ENCODE measurements at regions not wholly inside any gene's neighbourhood (a gene's known extent, or its start where the extent isn't known, plus 50 kb on each side); places are given as distances from the start of the nearest gene placed in this dataset.

- Histone ChIP-seq H3K36me3 (ENCODE audit: control insufficient read depth, insufficient read depth, low read length) (no peaks in the 10 kb centered on the region), H3K27ac (ENCODE audit: low read depth, low read length) (no peak overlapping the region), H3K27me3 (ENCODE audit: control insufficient read depth, insufficient read depth, low read length) (no peaks in the 10 kb centered on the region), H3K9ac (ENCODE audit: low read depth, low read length) (no peak overlapping the region), H3K4me3 (ENCODE audit: low read depth, low read length) (no peak overlapping the region), H3K9me3 (ENCODE audit: control insufficient read depth, insufficient read depth, low read length) (no peaks in the 10 kb centered on the region), H3K4me1 (ENCODE audit: control insufficient read depth, insufficient read depth, low read length) (0 out of 2 replicates have a peak, but pooled peaks cover 5% of the 10 kb centered on the region)
Observed at GRCh38 chr12:25755136-25755970, 202.3 kb upstream of the LMNTD1 start.

GRCh38 chr12:25755971-25756260 lies 202.6 kb upstream of the RASSF8 start:
- H3K4me1 ChIP-seq (ENCODE audit: control insufficient read depth, insufficient read depth, low read length): 0 out of 2 replicates have a peak, but pooled peaks cover 5% of the 10 kb centered on the region
- no peak overlapping the region for H3K27ac ChIP-seq (ENCODE audit: low read depth, low read length)
- H3K4me3 ChIP-seq (ENCODE audit: low read depth, low read length): no peak overlapping the region
- H3K9ac ChIP-seq (ENCODE audit: low read depth, low read length): no peak overlapping the region
- no peaks in the 10 kb centered on the region for H3K9me3 ChIP-seq (ENCODE audit: control insufficient read depth, insufficient read depth, low read length)
- no peaks in the 10 kb centered on the region for H3K27me3 ChIP-seq (ENCODE audit: control insufficient read depth, insufficient read depth, low read length)
- H3K36me3 ChIP-seq (ENCODE audit: control insufficient read depth, insufficient read depth, low read length): no peaks in the 10 kb centered on the region

DNA sequence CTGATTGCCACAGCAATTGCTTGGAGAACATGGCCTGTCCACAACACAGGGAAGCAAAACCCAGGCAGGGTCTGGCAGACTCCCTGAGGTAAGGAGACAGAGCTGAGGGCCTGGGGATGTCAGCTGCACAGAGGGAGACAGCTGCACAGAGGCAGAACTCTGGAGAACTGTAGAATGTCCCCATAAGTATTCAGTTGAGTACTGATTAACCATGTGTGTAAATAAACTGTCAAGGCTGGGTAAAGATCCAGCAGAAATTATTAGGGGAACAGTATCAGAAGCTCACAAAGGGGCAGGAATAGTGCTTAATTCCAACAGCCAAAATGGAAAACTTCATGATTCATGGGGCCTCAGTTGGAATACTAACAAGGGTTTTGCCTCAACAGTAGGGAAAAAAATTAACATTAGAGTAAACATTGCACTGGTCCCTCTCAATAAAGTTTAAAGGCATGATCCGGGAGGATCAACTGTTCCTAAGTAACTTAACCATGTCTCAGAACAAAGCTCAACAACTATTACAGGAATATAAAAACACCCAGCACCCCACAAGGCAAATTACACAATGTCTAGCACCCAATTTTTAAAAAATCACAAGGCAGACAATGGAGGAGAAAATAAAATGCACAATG lies 201.3 kb upstream of the RASSF8 start:
- no peak overlapping the region for H3K9ac ChIP-seq (ENCODE audit: low read depth, low read length)
- H3K27ac ChIP-seq (ENCODE audit: low read depth, low read length): no peak overlapping the region
- H3K4me3 ChIP-seq (ENCODE audit: low read depth, low read length): no peak overlapping the region
- no peaks in the 10 kb centered on the region for H3K36me3 ChIP-seq (ENCODE audit: control insufficient read depth, insufficient read depth, low read length)
- H3K4me1 ChIP-seq (ENCODE audit: control insufficient read depth, insufficient read depth, low read length): 0 out of 2 replicates have a peak, but pooled peaks cover 5% of the 10 kb centered on the region
- H3K9me3 ChIP-seq (ENCODE audit: control insufficient read depth, insufficient read depth, low read length): no peaks in the 10 kb centered on the region
- H3K27me3 ChIP-seq (ENCODE audit: control insufficient read depth, insufficient read depth, low read length): no peaks in the 10 kb centered on the region

GRCh38 chr12:25759752-25760151 lies 198.7 kb upstream of the RASSF8 start:
- Histone ChIP-seq H3K4me3 (ENCODE audit: low read depth, low read length) (no peak overlapping the region), H3K27ac (ENCODE audit: low read depth, low read length) (no peak overlapping the region), H3K9me3 (ENCODE audit: control insufficient read depth, insufficient read depth, low read length) (no peaks in the 10 kb centered on the region), H3K36me3 (ENCODE audit: control insufficient read depth, insufficient read depth, low read length) (no peaks in the 10 kb centered on the region), H3K9ac (ENCODE audit: low read depth, low read length) (no peak overlapping the region), H3K27me3 (ENCODE audit: control insufficient read depth, insufficient read depth, low read length) (no peaks in the 10 kb centered on the region), H3K4me1 (ENCODE audit: control insufficient read depth, insufficient read depth, low read length) (0 out of 2 replicates have a peak, but pooled peaks cover 5% of the 10 kb centered on the region)

GRCh38 chr12:25761356-25761755 lies 197.1 kb upstream of the RASSF8 start:
- H3K9ac ChIP-seq (ENCODE audit: low read depth, low read length): no peak overlapping the region
- H3K27ac ChIP-seq (ENCODE audit: low read depth, low read length): no peak overlapping the region
- H3K4me1 ChIP-seq (ENCODE audit: control insufficient read depth, insufficient read depth, low read length): no peaks in the 10 kb centered on the region
- H3K27me3 ChIP-seq (ENCODE audit: control insufficient read depth, insufficient read depth, low read length): no peaks in the 10 kb centered on the region
- no peaks in the 10 kb centered on the region for H3K36me3 ChIP-seq (ENCODE audit: control insufficient read depth, insufficient read depth, low read length)
- H3K4me3 ChIP-seq (ENCODE audit: low read depth, low read length): no peak overlapping the region
- H3K9me3 ChIP-seq (ENCODE audit: control insufficient read depth, insufficient read depth, low read length): no peaks in the 10 kb centered on the region

- Histone ChIP-seq H3K4me3 (ENCODE audit: low read depth, low read length) (no peak overlapping the region), H3K9ac (ENCODE audit: low read depth, low read length) (no peak overlapping the region), H3K9me3 (ENCODE audit: control insufficient read depth, insufficient read depth, low read length) (no peaks in the 10 kb centered on the region)
Observed at GRCh38 chr12:25764409-25764808, 194.1 kb upstream of the RASSF8 start.

DNA sequence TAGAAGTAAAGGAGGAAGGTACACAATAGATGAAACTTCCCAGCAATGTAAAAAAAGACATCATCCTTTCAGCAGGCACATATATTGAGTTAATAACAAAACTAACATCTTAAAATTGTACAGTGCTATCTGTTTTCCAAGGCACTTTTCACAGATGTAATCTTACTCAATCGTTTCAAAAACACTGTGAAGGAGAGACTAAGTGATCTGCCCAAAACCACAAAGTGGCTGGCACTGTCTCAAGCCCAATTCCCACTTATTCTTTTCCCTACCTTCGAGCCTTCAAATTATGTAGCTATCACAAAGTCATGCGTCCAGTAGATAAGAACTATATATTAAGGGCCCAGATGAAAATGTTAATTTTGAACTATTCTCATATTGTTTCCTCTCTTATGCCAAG lies 193.6 kb upstream of the RASSF8 start:
- H3K4me3 ChIP-seq (ENCODE audit: low read depth, low read length): no peak overlapping the region
- H3K36me3 ChIP-seq (ENCODE audit: control insufficient read depth, insufficient read depth, low read length): no peaks in the 10 kb centered on the region
- H3K27me3 ChIP-seq (ENCODE audit: control insufficient read depth, insufficient read depth, low read length): no peaks in the 10 kb centered on the region
- no peaks in the 10 kb centered on the region for H3K4me1 ChIP-seq (ENCODE audit: control insufficient read depth, insufficient read depth, low read length)
- H3K27ac ChIP-seq (ENCODE audit: low read depth, low read length): no peak overlapping the region
- H3K9me3 ChIP-seq (ENCODE audit: control insufficient read depth, insufficient read depth, low read length): no peaks in the 10 kb centered on the region
- no peak overlapping the region for H3K9ac ChIP-seq (ENCODE audit: low read depth, low read length)

More at GRCh38 chr12:25764409-25764808, 194.1 kb upstream of the RASSF8 start:
- Histone ChIP-seq H3K36me3 (ENCODE audit: control insufficient read depth, insufficient read depth, low read length) (no peaks in the 10 kb centered on the region), H3K4me1 (ENCODE audit: control insufficient read depth, insufficient read depth, low read length) (no peaks in the 10 kb centered on the region), H3K27me3 (ENCODE audit: control insufficient read depth, insufficient read depth, low read length) (no peaks in the 10 kb centered on the region), H3K27ac (ENCODE audit: low read depth, low read length) (no peak overlapping the region)

DNA sequence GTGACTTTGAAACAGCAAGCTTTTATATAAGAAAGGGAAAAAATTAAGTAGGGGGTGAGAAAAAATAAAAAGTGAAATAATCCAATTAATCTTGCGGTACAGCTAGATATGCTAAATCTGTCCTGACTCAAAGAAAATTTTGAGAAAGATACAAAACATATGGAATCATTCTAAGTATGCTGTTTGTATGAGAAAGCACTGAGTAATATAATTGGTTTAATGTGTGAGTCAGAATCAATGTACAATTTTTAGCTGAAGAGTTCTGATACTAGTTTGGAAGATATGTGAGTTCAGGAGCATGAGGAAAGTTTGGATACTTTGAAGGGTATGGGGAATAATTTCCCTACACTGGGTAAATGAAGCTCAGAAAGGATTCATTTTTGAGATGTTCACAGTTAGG lies 190.9 kb upstream of the RASSF8 start:
- Histone ChIP-seq H3K4me3 (ENCODE audit: low read depth, low read length) (no peak overlapping the region), H3K36me3 (ENCODE audit: control insufficient read depth, insufficient read depth, low read length) (no peaks in the 10 kb centered on the region), H3K9ac (ENCODE audit: low read depth, low read length) (no peak overlapping the region), H3K27me3 (ENCODE audit: control insufficient read depth, insufficient read depth, low read length) (no peaks in the 10 kb centered on the region), H3K27ac (ENCODE audit: low read depth, low read length) (no peak overlapping the region), H3K4me1 (ENCODE audit: control insufficient read depth, insufficient read depth, low read length) (no peaks in the 10 kb centered on the region), H3K9me3 (ENCODE audit: control insufficient read depth, insufficient read depth, low read length) (no peaks in the 10 kb centered on the region)

DNA sequence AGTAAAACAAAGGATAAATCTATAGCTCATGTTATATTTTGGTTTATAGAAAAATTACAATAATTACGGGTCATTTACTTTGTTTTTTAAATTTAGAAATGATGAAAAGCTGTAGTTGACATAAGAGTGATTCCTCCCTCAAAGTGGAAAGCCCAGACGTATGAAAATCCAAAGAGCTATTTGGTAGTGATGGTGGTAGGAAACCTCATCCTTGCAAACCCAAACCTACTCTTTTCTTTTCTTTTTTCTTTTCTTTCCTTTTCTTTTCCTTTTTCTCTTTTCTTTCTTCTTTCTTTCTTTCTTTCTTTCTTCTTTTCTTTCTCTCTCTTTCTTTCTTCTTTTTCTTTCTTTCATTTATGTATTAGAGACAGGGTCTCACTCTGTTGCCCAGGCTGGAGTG lies 190.3 kb upstream of the RASSF8 start:
- Histone ChIP-seq H3K9me3 (ENCODE audit: control insufficient read depth, insufficient read depth, low read length) (no peaks in the 10 kb centered on the region), H3K4me1 (ENCODE audit: control insufficient read depth, insufficient read depth, low read length) (no peaks in the 10 kb centered on the region), H3K27me3 (ENCODE audit: control insufficient read depth, insufficient read depth, low read length) (no peaks in the 10 kb centered on the region), H3K27ac (ENCODE audit: low read depth, low read length) (no peak overlapping the region), H3K36me3 (ENCODE audit: control insufficient read depth, insufficient read depth, low read length) (no peaks in the 10 kb centered on the region), H3K4me3 (ENCODE audit: low read depth, low read length) (no peak overlapping the region), H3K9ac (ENCODE audit: low read depth, low read length) (no peak overlapping the region)

- Histone ChIP-seq H3K4me3 (ENCODE audit: low read depth, low read length) (no peak overlapping the region), H3K9me3 (ENCODE audit: control insufficient read depth, insufficient read depth, low read length) (no peaks in the 10 kb centered on the region), H3K4me1 (ENCODE audit: control insufficient read depth, insufficient read depth, low read length) (no peaks in the 10 kb centered on the region), H3K27ac (ENCODE audit: low read depth, low read length) (no peak overlapping the region), H3K9ac (ENCODE audit: low read depth, low read length) (no peak overlapping the region), H3K36me3 (ENCODE audit: control insufficient read depth, insufficient read depth, low read length) (no peaks in the 10 kb centered on the region), H3K27me3 (ENCODE audit: control insufficient read depth, insufficient read depth, low read length) (no peaks in the 10 kb centered on the region)
Observed at GRCh38 chr12:25769082-25769945, 189.2 kb upstream of the RASSF8 start.

- Histone ChIP-seq H3K4me3 (ENCODE audit: low read depth, low read length) (no peak overlapping the region), H3K9ac (ENCODE audit: low read depth, low read length) (no peak overlapping the region), H3K27me3 (ENCODE audit: control insufficient read depth, insufficient read depth, low read length) (no peaks in the 10 kb centered on the region), H3K4me1 (ENCODE audit: control insufficient read depth, insufficient read depth, low read length) (no peaks in the 10 kb centered on the region), H3K36me3 (ENCODE audit: control insufficient read depth, insufficient read depth, low read length) (no peaks in the 10 kb centered on the region), H3K27ac (ENCODE audit: low read depth, low read length) (no peak overlapping the region), H3K9me3 (ENCODE audit: control insufficient read depth, insufficient read depth, low read length) (no peaks in the 10 kb centered on the region)
Observed at GRCh38 chr12:25771041-25771440, 187.4 kb upstream of the RASSF8 start.

Data from HUES48 (cell line).